ENCODE measurements at regions not wholly inside any gene's neighbourhood (a gene's known extent, or its start where the extent isn't known, plus 50 kb on each side); places are given as distances from the start of the nearest gene placed in this dataset.

DNA sequence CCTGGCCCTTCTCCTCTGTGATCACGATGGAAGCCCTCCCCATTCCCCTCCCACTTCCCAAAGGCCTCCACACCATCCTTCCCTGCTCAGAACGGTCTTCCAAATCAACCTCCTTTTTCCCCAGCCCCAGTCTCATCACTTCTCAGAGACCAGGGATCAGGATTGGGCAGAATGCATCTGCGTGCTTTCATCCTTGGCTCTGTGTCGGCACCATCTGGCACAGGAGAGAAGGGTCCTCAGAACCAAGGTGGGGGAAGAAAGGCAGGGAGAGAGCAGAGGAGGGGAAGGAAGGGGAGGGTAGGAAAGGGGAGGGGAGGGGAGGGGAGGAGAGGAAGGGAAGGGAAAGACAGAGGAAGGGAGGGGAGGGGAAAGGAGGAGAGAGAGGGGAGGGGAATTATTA is 52.4 kb upstream of the FICD start:
- DNase-seq (ENCODE audit: low spot score) = no peak

GRCh38 chr12:108461058-108461660 is 53.9 kb upstream of the FICD start:
- no peak for DNase-seq (ENCODE audit: low spot score)

DNA sequence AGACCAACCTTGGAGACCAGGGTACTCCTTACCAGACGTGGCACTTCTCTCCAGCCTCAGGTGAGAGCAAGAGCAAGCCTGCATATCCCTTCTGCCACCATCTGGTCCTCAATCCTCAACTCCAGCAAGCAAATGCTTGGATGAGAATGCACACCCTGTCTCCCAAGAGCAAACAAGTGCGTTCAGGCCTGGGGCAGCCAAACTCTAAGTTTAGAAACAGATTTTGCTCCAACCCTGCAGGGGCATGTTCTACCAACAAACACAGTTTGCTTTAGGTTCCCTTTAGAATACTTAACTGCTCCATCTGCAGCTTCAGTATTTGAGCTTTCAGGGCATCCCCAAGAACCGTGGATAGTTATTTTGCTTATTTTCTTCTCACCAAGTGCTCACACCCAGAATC is 55.9 kb upstream of the FICD start:
- DNase-seq (ENCODE audit: low spot score) = no peak

- DNase-seq (ENCODE audit: low spot score) = no peak
Measured at GRCh38 chr12:108457734-108458361, 57.2 kb upstream of the FICD start.

DNA sequence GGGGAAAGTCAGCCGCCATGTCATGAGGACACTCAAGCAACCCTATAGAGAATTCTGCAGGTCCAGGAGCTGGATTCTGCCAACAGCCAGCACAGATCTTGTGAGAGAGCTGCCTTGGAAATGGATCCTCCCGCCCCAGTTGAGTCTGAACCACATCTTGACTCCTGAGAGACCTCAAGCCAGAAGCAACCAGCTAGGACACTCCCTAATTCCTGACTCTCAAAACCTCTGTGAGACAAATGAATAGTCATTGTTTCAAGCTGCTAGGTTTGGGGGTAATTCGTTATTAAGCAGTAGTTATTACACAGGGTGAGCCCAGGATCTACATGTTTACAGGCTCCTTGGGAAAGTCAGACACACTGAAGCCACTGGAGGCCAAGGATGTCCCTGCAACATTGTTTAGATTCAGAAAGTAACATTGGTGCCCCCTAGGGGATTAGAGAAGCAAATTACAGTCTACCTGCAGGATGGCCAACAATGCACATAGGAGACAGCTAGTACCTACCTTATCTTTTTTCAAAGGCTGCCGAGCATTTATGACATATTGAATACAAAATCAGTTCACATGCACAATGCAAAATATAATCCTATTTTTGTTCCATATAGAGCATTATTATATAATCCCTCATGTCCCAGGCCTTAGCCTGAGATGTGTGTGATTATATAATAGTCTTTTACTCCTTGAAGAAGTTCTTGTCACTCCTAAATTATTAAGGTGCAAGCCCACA is 57.9 kb upstream of the FICD start:
- peak; percentile 52 for DNase-seq (ENCODE audit: low spot score)

- DNase-seq (ENCODE audit: low spot score) = no peak
Measured at GRCh38 chr12:108455706-108456105, 59.4 kb upstream of the FICD start.

GRCh38 chr12:108454539-108455139 is 60.4 kb upstream of the FICD start:
- DNase-seq (ENCODE audit: low spot score) = no peak

GRCh38 chr12:108449478-108449877 is 65.6 kb upstream of the FICD start:
- DNase-seq (ENCODE audit: low spot score) = no peak

- DNase-seq (ENCODE audit: low spot score) = no peak
Measured at GRCh38 chr12:108448246-108448645, 66.8 kb upstream of the FICD start.

DNA sequence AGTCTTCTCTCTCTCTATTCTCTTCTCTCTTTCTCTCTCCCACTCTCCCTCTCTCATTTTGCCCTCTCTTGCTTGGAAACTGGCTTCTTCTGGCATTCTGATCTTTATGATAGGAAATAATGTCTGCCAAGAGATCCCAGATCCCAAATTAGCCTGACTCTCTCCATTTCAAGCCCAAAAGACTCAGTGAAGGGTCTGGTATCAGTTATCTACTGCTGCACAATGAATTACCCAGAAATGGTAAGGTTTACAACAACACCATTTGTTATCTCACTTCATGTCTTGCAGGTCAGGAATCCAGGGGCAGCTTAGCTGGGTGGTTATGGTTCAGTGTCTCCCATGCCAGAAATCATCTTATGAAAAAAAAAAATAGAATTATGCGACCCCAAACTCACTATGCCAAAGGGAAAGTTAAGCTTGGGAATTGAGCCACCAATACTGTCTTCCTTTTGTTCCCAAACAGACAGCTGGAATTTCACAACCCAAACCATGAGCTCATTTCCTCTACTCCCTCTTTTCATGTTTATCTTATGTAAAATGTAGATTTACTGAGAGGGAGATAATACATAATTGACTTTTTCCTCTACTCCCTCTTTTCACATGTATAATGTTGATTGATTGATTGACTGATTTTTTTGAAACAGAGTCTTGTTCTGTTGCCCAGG is 67.8 kb upstream of the FICD start:
- DNase-seq (ENCODE audit: low spot score) = peak; percentile 12

GRCh38 chr12:108446766-108447165 is 68.3 kb upstream of the FICD start:
- DNase-seq (ENCODE audit: low spot score) = peak; percentile 20

DNA sequence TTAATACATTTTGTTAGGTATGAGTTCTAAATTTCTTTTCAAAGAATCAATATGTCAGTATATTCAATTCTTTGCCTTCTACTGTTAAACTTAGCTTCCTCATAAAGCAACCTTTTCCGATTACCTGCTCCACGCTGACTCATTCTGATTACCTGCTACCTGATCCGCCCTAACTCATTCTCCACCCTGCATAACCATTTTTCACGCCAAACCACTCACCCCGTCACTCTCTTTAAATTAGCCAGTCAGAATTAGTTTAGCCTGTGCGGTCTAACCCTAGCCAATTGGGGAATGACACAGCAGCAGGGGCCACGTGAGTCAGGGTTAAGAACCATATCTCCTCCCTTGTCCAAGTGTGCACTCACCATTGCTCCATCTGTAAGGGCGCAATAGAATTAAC is 72.2 kb upstream of the FICD start:
- DNase-seq (ENCODE audit: low spot score) = no peak

DNA sequence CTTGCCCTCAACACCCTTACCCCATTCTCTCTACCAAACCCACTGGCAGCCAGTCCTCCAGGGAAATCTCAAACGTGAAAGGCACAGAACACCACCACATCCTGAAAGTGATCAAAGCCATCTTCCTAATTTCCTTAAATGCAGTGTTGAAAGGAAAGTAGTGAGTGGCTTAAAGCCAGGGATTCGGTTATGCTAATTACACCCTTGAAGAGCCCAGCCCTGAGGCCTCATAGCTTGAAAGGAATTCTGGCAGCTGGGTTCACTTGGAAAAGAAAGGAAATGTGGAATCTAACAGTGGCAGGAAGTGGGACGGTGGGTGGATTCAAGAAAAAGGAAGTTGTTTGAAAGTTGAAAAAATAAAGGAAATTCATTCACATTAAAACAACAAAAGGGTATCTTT is 73.0 kb upstream of the FICD start:
- DNase-seq (ENCODE audit: low spot score) = no peak

DNA sequence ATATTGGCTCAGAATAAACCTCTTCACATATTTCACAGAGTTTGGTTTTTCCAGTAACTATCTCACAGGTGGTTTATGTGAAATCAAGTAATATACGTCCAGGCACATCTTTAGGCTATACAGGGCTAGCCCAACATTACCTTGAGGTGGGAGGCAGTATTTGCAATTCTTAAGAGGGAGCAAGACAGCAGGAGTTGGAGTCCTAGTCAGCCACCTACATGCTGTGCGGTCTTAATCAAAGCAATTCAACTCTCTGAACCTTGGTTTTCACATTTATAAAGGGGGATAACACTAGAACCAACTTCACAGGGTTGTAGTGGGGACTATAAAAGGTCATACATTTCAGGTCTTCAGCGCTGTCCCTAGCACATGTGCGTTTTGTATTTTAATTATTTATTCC is 73.5 kb upstream of the FICD start:
- DNase-seq (ENCODE audit: low spot score) = no peak

GRCh38 chr12:108440736-108441135 is 74.3 kb upstream of the FICD start:
- no peak for DNase-seq (ENCODE audit: low spot score)

- no peak for DNase-seq (ENCODE audit: low spot score)
Measured at GRCh38 chr12:108438667-108439066, 76.4 kb upstream of the FICD start.

GRCh38 chr12:108432423-108433121 is 82.5 kb upstream of the FICD start:
- DNase-seq (ENCODE audit: low spot score) = no peak

- no peak for DNase-seq (ENCODE audit: low spot score)
Measured at GRCh38 chr12:108430926-108431325, 84.2 kb upstream of the FICD start.

DNA sequence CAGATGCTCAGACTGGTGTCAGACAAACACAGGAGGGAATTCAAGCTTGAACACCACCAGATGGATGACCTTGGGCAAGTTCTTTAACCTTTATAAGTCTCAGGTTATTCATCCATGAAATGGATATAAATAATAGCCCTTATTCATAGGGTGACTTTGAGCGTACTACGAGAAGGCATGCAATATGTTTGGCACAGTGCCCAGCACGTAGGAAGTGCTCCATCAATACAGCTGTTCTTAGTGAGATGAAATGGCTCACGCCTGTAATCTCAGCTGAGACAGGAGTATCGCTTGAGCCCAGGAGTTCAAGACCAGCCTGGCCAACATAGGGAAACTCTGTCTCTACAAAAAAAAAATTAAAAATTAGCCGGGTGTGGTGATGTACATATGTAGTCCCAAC is 84.8 kb upstream of the FICD start:
- no peak for DNase-seq (ENCODE audit: low spot score)

DNA sequence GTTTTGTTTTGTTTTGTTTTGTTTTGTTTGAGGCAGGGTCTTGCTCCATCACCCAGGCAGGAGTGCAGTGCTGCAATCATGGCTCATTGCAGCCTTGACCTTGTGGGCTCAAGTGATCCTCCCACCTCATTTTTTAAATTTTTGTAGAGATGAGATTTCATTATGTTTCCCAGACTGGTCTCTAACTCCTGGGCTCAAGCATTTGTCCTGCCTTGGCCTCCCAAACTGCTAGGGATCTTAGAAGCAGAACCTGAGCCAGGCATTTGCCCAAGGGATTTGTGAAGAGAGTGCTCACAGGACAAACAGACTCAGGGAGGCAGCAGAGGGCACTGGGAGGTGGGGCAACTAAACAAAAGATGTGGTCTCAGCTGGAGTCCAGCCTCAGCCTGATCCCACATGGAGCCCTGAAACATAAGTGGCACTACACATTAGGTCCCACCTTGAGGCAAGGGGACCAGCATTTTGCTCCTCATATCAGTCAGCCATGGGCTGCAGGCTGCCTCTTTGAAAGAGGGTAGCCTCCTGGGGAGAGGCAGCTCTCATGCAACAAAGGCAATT is 86.2 kb upstream of the CMKLR1 start:
- DNase-seq (ENCODE audit: low spot score) = no peak

DNA sequence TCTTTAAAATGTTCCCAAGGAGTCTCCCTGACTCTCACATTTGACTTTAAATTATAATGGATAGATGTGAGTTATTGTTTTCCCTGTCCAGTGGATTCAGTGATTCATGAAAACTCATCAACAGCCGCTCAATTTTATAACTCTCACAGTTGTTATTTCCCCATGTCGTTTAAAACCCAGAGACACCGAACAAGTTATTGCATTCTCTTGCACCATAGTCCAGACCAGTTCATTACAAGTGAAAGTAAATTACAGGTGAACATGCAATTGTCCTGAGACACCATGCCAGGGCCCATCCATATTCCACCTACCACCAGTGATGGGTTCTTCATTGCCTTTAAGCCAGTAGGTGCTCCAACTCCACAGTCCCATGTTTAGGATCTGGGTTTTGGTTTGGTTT is 85.7 kb upstream of the CMKLR1 start:
- no peak for DNase-seq (ENCODE audit: low spot score)
